Mucosa of descending colon (tissue), 3 donors: ENCODE measurements at regions not wholly inside any gene's neighbourhood (a gene's known extent, or its start where the extent isn't known, plus 50 kb on each side); places are given as distances from the start of the nearest gene placed in this dataset.

Experiments used
- ATAC-seq: fragments of 200-7000 bp; cut with Tn5 transposase; one replicate; pipeline ENCODE4 v1.9.1; 2020; ENCODE audit warnings: mild to moderate bottlenecking, moderate library complexity
- DNase-seq, 3 donors: peaks; one replicate each; pipeline ENCODE4 v3.0.0-alpha.2; 2020
- H3K36me3 ChIP-seq: fragments of 200-600 bp; one replicate; pipeline ENCODE4 v1.8.0; 2021; ENCODE audit warnings: low read depth, mild to moderate bottlenecking
- H3K4me1 ChIP-seq: fragments of 200-600 bp; one replicate; pipeline ENCODE4 v1.8.0; 2021; ENCODE audit warnings: low read depth, mild to moderate bottlenecking
- H3K4me3 ChIP-seq: fragments of 200-600 bp; one replicate; pipeline ENCODE4 v1.8.0; 2021; ENCODE audit warnings: mild to moderate bottlenecking
- H3K9me3 ChIP-seq: fragments of 200-600 bp; one replicate; pipeline ENCODE4 v1.8.0; 2021; ENCODE audit warnings: mild to moderate bottlenecking
- intact Hi-C, 2 donors: fragments of 100-400 bp; cut with DNase I in 1 of 2; cut with micrococcal nuclease in 1 of 2; formaldehyde crosslinking; loops; one replicate each; pipeline versions ENCODE4 v1.11.0 to v1.11.1; 2022; cut with DNase I, micrococcal nuclease
- TF ChIP-seq, protein P1 (sequence below): fragments of 200-600 bp; IDR thresholded peaks from one replicate; pipeline ENCODE4 v1.8.0; 2022; ENCODE audit warnings: antibody characterized with exemption, mild to moderate bottlenecking
- donor health status: DM: no; HTN: no; CAD: no; lungs with moderate emphysema.
- donor health status: DM: no; HTN: no; CAD: no.
- donor health status: DM: no; HTN: yes; CAD: no.

DNA sequence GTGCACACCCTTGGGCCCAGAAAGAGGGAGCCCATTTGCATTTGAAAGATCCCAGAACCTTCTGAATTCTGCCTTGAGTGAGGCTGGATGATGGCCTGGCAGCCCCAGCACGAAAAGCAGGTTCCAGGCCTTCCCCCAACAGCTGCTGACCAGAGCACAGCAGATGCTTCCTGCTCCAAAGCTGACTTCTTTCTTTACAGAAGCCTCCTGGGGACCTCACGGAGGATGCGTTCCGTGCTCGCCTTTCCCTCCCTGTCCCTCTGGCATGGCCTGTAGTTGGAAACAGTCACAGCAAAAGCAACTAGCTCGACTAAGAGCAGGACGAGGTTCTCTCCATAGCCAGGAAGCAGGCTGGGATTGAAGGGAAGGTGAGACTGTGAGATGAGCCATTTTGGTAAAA is 107.7 kb upstream of the B3GAT1 start:
- ATAC-seq (no peak), DNase-seq (no peak)
- no peaks in the 10 kb centered on the region for H3K9me3 ChIP-seq
- intact Hi-C loops = no loop called here
- TF ChIP-seq, protein P1, sequence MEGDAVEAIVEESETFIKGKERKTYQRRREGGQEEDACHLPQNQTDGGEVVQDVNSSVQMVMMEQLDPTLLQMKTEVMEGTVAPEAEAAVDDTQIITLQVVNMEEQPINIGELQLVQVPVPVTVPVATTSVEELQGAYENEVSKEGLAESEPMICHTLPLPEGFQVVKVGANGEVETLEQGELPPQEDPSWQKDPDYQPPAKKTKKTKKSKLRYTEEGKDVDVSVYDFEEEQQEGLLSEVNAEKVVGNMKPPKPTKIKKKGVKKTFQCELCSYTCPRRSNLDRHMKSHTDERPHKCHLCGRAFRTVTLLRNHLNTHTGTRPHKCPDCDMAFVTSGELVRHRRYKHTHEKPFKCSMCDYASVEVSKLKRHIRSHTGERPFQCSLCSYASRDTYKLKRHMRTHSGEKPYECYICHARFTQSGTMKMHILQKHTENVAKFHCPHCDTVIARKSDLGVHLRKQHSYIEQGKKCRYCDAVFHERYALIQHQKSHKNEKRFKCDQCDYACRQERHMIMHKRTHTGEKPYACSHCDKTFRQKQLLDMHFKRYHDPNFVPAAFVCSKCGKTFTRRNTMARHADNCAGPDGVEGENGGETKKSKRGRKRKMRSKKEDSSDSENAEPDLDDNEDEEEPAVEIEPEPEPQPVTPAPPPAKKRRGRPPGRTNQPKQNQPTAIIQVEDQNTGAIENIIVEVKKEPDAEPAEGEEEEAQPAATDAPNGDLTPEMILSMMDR = no peak
- no peaks in the 10 kb centered on the region for H3K36me3 ChIP-seq
- H3K4me1 ChIP-seq = peaks cover 11% of the 10 kb centered on the region
- H3K4me3 ChIP-seq = no peak overlapping the region

DNA sequence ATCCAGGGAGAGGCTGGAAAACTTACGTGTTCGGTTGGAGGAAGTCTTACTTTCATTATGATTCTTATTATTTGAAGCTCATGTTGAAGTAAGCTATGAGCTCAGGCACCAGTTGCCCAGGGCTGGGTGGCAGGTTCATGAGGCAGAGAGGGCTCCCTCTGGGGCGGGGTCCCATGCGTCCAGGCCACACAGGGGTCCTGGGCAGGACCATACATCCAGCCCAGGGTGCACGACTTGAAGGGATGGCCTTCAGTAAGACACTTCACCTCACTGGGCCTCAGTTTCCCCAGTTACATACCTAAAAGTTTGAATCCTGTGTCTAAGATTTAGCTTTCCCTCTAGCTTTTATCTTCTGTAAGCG is 107.3 kb upstream of the B3GAT1 start:
- intact Hi-C loops = no loop called here
- ATAC-seq (no peak), DNase-seq (no peak)
- H3K4me3 ChIP-seq = no peak overlapping the region
- H3K9me3 ChIP-seq = no peaks in the 10 kb centered on the region
- H3K36me3 ChIP-seq = no peaks in the 10 kb centered on the region
- H3K4me1 ChIP-seq = peaks cover 12% of the 10 kb centered on the region
- TF ChIP-seq, protein P1 = no peak

DNA sequence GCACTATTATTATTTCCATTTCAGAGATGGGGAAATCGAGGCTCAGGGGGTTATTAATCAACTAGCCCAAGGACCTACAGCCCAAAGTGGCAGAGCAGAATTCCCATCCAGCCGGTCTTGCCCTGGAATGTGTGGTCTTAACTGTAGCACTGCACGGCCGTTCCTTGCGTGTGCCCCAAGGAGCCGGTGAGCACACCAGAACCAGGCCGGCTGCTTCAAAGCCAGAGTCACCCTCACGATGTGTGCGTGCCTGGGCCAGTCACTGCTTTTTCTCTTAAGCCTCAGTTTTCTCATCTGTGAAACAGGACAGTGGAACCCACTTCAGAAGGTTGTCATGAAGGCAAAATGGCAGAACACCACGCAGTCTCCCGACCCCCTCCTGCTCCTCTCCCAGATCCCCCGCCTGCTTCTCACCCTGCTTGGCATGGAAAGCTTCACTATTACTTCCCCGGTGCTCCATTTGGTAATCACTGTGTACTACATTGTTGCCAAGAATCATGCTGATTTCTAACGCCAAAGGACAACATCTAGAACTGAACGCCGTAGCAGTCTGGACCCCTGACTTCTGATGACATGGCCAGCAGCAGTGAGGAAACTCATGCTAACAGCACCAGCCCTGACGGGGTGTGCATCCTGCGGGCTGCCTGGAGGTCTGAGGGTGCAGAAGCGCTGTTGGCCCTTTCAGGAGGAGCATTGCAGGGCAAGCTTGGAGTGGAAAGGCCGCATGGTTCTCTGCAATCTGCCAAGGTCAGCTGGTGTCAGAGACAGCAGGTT is 106.8 kb upstream of the B3GAT1 start:
- no peak for DNase-seq

DNA sequence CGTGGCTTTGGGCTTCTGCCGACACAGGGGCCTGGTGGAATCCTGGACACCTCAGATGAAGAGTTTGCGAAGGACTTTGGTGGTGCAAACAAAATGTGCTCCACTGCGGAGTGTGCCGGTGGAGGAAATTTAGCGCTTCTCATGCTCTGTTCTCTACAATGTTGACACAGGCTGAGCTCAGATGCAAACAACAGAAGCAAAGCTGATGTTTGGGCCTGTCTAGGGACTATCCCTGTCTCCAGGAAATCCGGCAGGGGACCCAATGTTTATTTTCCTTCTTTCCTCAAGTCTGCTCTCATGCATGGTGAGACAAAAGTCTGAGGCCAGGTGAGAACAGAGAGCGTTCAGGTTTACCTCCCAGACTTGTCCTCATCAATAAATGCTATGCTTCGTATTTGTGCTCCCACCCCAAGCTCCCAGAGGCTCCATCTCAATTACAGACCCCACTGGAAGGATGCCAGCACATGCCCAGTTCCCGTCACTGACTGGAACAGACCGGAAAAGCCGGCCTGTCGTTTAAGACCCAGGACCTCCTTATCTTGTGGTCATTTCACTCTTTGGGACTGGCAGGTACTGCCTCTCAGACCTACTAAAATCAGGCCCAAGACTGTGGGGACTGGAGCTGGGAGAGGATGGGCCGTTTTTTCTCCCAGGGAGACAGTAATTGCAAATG is 105.7 kb upstream of the B3GAT1 start:
- H3K4me3 ChIP-seq = no peak overlapping the region
- H3K36me3 ChIP-seq = no peaks in the 10 kb centered on the region
- intact Hi-C loops = no loop called here
- DNase-seq (no peak), ATAC-seq (peak; percentile 9)
- H3K4me1 ChIP-seq = peaks cover 12% of the 10 kb centered on the region
- no peaks in the 10 kb centered on the region for H3K9me3 ChIP-seq
- TF ChIP-seq, protein P1 = no peak

More for the DNA sequence above, 106.8 kb upstream of the B3GAT1 start:
- intact Hi-C loops = no loop called here
- no peaks in the 10 kb centered on the region for H3K36me3 ChIP-seq
- TF ChIP-seq, protein P1 = no peak
- ATAC-seq = no peak
- H3K4me3 ChIP-seq = no peak overlapping the region
- H3K4me1 ChIP-seq = peaks cover 12% of the 10 kb centered on the region
- no peaks in the 10 kb centered on the region for H3K9me3 ChIP-seq

DNA sequence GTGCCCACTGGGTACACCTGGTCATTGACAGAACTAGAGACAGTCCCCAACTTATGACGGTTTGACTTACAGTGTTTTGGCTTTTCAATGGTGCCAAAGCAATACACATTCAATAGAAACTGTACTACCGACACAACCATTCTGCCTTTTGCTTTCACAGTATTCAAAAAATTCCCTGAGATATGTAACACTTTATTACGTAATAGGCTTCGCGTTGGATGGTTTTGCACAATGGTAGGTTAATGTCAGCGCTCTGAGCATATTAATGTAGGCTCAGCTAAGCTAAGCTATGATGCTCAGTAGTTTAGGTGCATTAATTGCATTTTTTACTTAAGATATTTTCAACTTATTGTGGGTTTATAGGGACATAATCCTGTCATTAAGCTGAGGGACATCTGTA is 105.1 kb upstream of the B3GAT1 start:
- no peaks in the 10 kb centered on the region for H3K9me3 ChIP-seq
- ATAC-seq (no peak), DNase-seq (no peak)
- H3K4me1 ChIP-seq = peaks cover 12% of the 10 kb centered on the region
- H3K4me3 ChIP-seq = no peak overlapping the region
- H3K36me3 ChIP-seq = no peaks in the 10 kb centered on the region
- TF ChIP-seq, protein P1 = no peak
- intact Hi-C loops = no loop called here
